C4-2B (cell line): ENCODE measurements at regions not wholly inside any gene's neighbourhood (a gene's known extent, or its start where the extent isn't known, plus 50 kb on each side); places are given as distances from the start of the nearest gene placed in this dataset.

ENCODE experiments used
- H3K27ac ChIP-seq: fragments of 450-650 bp; 2 replicates; pipeline ENCODE4 v1.5.1; 2017
- ZFX ChIP-seq: fragments of 450-650 bp; IDR thresholded peaks from 2 replicates; pipeline ENCODE4 v1.6.1; 2017
- TF ChIP-seq, protein P1 (sequence below): fragments of 450-650 bp; conservative IDR thresholded peaks from 2 replicates; pipeline ENCODE4 v1.5.1; 2017; ENCODE audit warnings: mild to moderate bottlenecking

DNA sequence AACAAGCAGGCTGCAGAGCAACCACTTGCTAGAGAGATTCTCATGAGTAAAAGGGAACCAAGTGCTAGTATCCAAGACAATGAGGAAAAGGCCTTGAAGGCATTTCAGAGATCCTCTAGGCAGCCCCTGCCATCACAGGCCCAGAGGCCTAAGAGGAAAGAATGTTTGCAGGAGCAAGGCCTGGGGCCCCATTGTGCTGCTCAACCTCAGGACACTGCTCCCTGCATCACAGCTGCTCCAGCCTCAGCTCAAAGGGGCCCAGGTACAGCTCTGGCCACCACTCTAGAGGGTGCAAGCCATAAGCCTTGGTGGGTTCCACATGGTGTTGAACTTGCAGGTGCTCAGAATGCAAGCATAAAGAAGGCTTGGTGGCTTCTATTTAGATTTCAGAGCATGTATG, 243.0 kb upstream of the RPL38 start:
- TF ChIP-seq, protein P1, sequence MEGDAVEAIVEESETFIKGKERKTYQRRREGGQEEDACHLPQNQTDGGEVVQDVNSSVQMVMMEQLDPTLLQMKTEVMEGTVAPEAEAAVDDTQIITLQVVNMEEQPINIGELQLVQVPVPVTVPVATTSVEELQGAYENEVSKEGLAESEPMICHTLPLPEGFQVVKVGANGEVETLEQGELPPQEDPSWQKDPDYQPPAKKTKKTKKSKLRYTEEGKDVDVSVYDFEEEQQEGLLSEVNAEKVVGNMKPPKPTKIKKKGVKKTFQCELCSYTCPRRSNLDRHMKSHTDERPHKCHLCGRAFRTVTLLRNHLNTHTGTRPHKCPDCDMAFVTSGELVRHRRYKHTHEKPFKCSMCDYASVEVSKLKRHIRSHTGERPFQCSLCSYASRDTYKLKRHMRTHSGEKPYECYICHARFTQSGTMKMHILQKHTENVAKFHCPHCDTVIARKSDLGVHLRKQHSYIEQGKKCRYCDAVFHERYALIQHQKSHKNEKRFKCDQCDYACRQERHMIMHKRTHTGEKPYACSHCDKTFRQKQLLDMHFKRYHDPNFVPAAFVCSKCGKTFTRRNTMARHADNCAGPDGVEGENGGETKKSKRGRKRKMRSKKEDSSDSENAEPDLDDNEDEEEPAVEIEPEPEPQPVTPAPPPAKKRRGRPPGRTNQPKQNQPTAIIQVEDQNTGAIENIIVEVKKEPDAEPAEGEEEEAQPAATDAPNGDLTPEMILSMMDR = no peak
- TF ChIP-seq ZFX = no peak
- H3K27ac ChIP-seq = no peak overlapping the region

DNA sequence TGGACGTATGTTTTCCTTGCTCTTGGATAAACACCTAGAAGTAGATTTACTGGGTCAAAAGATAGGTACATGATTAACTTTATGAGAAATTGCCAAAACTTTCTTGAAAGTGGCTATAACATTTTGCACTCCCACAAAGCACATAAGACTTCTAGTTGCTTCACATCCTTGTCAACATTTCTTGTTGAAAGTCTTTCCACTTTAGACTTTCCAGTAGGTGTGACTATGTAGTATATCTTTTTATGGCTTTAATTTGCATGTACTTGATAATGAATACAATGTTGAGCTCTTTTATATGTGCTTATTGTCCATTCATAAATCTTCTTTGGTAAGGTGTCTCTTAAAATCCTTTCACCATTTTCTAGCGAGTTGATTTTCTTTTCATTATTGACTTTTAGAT, 241.2 kb upstream of the RPL38 start:
- no peak overlapping the region for H3K27ac ChIP-seq
- TF ChIP-seq, protein P1 = no peak
- no peak for TF ChIP-seq ZFX

DNA sequence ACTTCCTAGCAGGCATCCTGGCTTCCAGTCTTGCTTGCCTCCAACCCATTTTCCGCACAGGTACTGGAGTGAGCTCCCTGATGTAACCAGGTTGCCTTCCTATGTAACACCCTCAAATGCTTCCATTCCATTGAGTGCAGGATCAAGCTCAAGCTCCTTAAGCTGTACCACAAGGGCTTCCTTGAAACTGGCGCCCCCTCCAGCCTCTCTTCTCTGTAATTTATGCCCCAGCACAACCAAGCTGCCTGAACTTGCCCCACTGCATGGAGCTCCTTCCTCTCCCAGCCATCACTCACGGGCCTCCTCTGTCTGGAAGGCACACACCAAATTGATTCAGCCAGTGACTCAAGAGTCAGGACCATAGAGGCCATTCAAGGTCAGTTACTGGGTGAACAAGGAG, 234.8 kb upstream of the RPL38 start:
- TF ChIP-seq, protein P1 = no peak
- TF ChIP-seq ZFX = no peak
- H3K27ac ChIP-seq = no peak overlapping the region

DNA sequence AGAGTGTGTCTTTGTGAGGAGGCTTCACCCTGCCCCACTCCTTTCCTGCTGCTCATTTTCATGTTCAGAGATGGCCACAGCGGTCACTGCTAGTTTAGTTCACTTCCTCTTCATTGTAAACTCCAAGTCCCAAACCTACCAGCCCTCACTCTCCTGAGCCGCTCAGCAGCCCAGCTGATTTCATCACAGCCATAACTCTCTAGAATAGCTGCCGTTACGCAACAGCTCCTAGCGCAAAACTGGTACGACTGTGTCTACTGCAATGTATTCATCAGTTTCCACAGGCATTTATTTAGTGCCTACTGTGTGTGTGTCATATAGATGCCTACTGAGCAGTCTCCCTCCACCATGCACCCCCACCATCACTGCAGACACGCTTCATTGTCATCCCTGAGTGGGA, 233.5 kb upstream of the RPL38 start:
- no peak overlapping the region for H3K27ac ChIP-seq
- TF ChIP-seq, protein P1 = no peak
- TF ChIP-seq ZFX = no peak

DNA sequence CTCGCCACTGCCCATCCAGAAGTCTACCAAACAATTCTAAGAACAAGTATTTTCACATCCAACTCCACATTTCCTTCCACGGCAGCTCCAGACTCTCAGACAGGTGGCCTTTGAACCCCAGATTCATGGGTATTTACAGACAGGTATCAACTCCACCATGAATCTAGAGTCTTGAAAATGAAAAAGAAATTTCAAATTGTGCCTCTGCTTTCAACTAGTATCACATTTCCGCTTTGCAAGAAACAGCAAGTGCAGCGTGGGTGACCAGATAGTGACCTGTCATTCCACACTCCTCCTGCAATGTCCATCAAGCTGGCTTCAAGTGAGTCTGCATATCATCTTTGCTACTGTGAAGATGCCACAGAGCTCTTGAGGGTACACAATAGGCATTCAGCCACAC, 232.4 kb upstream of the RPL38 start:
- TF ChIP-seq, protein P1 = no peak
- no peak for TF ChIP-seq ZFX
- no peak overlapping the region for H3K27ac ChIP-seq

DNA sequence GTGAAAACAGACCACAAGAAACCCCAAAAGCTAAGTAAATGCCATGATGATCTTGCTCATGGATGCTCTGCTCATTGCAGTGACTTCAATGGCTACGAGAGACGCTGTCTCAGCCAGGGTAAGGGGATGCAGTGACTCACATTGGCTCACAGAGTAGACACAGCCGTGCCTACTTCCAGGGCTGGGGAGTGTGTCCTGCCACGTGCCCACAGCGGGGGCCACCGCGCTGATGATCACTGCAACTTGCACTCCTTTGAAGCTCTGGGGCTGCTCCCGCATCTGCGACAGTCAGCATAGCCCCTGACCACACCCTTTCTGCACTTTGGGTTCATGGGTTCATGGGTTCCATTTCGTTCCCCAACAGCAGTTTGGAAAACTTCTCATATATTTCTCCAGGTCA, 231.4 kb upstream of the RPL38 start:
- H3K27ac ChIP-seq = no peak overlapping the region

DNA sequence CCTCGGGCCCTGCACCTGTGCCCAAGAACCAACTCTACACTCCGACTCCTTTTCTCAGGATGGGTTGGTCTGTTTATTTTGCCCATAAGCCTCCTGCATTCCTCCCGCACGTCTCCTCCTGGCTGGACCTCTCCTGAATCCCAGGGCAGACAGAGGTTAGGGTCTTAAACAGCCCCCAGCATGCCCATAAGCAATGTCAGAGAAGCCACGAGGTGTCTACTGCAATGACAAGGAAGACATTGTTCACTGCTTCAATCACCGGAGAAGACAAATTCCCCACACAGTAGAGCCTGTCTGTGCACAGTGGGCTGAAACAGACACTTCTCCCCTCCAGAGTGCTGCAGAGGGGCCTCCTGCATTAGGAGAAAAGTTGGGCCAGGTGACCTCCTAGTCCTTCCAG, 230.6 kb upstream of the RPL38 start:
- H3K27ac ChIP-seq = no peak overlapping the region
- no peak for TF ChIP-seq ZFX
- TF ChIP-seq, protein P1 = no peak

More for the DNA sequence above, 231.4 kb upstream of the RPL38 start:
- TF ChIP-seq, protein P1 = no peak
- TF ChIP-seq ZFX = no peak
